GM18861 (cell line): ENCODE measurements at regions not wholly inside any gene's neighbourhood (a gene's known extent, or its start where the extent isn't known, plus 50 kb on each side); places are given as distances from the start of the nearest gene placed in this dataset.
"Not testable (repeated sequence)": the region's sequence is repeated elsewhere in the genome, so short reads cannot be mapped to it uniquely, and the experiment has no call there.

Source experiments
- ATAC-seq: cut with Tn5 transposase; IDR thresholded peaks from one replicate; pipeline ENCODE4 v1.9.1; 2021; ENCODE audit not compliant: unreplicated experiment

- ATAC-seq = no peak
Measured at GRCh38 chr4:118586357-118586790, 98.8 kb upstream of the METTL14 start.

DNA sequence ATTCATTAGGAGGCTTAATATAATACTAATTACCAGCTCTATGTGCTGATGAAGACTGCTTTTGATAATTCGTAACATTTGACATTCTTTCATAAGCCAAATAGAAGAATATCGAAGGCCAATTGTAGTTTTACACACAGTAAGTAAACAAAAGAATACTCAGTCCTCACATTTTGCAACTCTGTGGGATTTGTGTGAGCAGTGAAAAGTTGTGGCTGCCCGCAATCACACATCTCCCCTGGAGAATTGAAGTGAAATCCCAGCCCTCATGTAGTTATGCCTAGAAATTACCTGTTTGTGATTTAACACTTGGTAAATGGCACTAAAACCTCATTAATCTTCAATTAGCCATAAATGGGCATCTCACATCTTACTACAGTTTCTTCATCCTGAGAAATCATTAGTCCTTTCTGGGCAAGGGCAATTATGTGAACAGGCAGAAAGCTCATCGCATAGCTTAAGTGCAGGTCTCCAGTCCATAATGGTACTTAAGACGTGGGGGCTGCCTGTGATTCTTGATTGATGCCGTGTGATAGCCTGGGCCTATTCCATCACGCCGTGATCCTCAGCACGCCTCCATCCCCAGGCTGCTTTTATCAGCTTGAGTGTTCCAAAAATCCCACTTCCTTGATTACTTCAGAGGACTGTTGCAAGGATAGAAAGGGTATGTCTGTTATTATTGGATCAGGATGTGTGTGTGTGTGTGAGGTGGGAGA, 97.9 kb upstream of the METTL14 start:
- ATAC-seq = no peak

- ATAC-seq = no peak
Measured at GRCh38 chr4:118587946-118588345, 97.2 kb upstream of the METTL14 start.

DNA sequence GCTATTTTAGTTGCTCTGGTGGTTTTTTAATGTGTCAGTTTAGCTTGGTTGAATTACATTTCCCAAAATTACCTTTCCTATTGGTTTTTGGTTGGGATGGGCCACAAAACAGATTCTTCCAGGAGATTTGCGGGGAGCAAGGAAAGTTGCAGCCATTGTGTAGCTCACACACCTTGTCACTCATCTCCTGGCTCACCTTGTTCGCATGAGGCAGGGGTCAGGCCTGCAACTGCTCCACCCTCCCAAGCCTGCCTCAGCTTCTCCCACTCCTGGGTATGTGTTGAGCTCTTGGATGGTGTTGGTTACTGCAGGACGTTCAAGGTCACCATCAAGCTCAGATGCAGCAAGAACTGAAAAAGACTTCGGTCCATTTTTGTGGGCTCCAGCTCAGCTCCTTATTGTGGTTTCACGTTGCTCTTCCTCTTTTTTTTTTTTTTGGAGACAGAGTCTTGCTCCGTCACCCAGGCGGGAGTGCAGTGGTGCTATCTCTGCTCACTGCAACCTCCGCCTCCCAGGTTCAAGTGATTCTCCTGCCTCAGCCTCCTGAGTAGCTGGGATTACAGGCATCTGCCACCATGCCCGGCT, 95.6 kb upstream of the METTL14 start:
- no peak for ATAC-seq

- ATAC-seq = peak; percentile 98
Measured at GRCh38 chr4:118591339-118592046, 93.7 kb upstream of the METTL14 start.

DNA sequence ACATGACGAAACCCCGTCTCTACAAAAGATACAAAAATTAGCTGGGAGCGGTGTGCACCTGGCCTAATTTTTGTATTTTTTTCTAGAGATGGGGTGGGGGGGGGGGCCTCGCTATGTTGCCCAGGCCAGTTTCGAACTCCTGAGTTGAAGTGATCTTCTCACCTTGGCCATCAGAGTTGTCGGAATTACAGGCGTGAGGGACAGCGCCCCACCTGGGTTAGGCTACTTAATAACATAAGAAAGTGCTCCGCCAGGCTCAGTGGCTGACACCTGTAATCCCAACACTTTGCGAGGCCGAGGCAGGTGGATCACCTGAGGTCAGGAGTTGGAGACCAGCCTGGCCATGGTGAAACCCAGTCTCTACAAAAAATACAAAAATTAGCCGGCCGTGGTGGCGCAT, 92.9 kb upstream of the METTL14 start:
- ATAC-seq = not testable (repeated sequence)

DNA sequence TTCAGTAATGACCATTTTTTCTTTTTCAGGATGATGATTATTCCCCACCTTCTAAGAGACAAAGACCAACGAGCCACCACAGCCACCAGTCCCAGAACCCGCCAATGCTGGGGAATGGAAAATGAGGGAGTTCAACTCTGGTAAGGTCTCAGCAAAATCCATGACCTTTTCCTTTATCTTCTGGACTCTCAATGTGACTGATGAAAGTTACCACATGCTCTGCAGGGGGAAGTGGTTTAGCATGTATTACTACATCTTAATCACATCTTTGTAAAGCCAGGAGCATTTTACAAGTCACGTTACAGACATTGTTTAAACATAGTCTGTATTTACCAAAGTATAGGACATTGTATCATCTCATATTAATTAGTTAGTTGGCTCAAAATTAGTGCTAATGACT, 89.3 kb upstream of the METTL14 start:
- ATAC-seq = not testable (repeated sequence)

GRCh38 chr4:118625097-118625496, 60.1 kb upstream of the METTL14 start:
- not testable (repeated sequence) for ATAC-seq

- ATAC-seq = not testable (repeated sequence)
Measured at GRCh38 chr4:118629697-118630096, 55.5 kb upstream of the METTL14 start.

GRCh38 chr4:118630897-118631296, 54.3 kb upstream of the METTL14 start:
- ATAC-seq = not testable (repeated sequence)

GRCh38 chr4:118631321-118632050, 53.7 kb upstream of the METTL14 start:
- not testable (repeated sequence) for ATAC-seq

DNA sequence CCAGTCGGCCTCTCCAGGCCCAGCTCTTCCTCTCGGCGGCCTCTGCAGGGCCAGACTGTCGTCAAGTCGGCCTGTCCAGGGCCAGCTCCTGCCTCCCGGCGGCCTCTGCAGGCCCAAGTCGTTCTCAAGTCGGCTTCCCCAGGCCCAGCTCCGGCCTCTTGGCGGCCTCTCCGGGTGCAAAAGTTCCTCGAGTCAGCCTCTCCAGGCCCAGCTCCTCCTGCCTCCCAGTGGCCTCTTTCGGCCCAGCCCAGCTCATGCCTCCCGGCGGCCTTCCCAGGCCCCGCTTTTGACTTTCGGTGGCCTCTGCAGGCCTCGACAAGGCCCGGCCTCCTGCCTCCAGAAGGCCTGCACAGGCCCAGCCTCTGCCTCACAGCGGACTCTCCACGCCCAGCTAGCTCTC, 51.7 kb upstream of the METTL14 start:
- ATAC-seq = not testable (repeated sequence)

GRCh38 chr4:118634126-118634875, 50.9 kb upstream of the METTL14 start:
- ATAC-seq = not testable (repeated sequence)
